ENCODE measurements at regions not wholly inside any gene's neighbourhood (a gene's known extent, or its start where the extent isn't known, plus 50 kb on each side); places are given as distances from the start of the nearest gene placed in this dataset.

DNA sequence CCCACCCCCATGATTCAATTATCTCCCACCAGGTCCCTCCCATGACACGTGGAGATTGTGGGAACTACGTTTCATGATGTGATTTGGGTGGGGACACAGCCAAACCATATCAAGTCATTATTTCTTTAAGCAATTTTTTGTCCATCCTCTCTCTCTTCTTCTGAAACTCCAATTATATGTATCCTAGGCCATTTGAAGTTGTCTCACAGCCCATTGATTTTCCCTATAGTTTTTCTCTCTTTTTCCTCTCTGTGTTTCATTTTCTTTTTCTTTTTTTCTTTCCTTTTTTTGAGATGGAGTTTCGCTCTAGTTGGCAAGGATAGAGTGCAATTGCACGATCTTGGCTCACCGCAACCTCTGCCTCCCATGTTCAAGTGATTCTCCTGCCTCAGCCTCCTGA, 101.9 kb upstream of the CXCL14 start:
- no peak overlapping the region for H3K27ac ChIP-seq
- no peak for TF ChIP-seq ZFX (IDR thresholded peaks at IDR 0.05)
- TF ChIP-seq, protein P1, sequence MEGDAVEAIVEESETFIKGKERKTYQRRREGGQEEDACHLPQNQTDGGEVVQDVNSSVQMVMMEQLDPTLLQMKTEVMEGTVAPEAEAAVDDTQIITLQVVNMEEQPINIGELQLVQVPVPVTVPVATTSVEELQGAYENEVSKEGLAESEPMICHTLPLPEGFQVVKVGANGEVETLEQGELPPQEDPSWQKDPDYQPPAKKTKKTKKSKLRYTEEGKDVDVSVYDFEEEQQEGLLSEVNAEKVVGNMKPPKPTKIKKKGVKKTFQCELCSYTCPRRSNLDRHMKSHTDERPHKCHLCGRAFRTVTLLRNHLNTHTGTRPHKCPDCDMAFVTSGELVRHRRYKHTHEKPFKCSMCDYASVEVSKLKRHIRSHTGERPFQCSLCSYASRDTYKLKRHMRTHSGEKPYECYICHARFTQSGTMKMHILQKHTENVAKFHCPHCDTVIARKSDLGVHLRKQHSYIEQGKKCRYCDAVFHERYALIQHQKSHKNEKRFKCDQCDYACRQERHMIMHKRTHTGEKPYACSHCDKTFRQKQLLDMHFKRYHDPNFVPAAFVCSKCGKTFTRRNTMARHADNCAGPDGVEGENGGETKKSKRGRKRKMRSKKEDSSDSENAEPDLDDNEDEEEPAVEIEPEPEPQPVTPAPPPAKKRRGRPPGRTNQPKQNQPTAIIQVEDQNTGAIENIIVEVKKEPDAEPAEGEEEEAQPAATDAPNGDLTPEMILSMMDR (conservative IDR thresholded peaks at IDR 0.05), result no peak

DNA sequence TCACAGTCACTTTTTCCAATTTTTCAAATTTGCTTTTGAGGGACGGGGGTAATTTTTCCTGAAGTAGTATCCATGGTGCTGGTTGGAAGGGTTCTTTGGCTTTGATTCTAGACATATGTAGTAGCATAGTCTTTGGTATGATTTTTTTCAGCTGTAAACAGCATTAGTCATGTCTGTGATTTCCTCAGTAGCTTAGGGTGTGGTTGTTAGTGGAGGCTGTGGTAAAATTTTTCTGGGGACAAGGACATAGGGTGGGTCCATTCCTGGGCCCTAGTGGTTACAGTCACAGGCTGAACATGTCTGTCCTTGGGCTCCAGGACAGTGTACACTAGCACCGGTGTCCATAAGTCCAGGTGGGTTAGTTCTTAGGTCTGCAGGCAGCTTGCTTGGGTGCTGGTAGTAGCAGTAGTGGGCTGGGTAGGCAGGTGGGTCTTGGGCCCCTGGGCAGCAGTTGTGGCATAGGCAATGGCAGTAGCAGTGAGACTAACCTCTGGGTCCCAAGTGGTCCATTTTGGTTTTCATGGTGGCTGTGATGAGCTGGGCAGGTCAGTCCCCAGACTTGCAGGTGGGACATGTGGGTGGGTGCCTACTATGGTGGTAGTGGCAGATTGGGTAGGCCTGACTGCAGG, 100.0 kb upstream of the CXCL14 start:
- no peak for TF ChIP-seq ZFX (IDR thresholded peaks at IDR 0.05)
- TF ChIP-seq, protein P1 (conservative IDR thresholded peaks at IDR 0.05), result no peak
- no peak overlapping the region for H3K27ac ChIP-seq

DNA sequence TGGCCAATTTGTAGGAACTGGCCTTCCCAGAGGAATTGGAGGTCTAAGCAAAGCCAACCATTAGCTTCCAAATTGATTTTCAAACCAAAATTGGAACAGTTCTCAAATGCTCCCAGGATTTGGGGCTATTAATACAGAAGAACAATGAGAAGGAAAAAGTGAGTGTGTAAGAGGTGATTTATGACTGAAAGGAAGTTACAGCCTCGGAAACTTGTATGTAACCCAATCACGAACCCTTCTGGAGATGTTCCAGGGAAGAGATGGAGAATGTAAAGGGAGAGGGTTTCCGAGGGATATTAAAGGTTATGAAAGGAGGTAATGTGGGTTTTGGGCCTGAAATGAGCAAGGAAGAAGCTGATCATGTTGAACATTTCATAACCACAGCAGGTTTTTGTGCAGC, 93.2 kb upstream of the CXCL14 start:
- H3K27ac ChIP-seq, result no peak overlapping the region
- TF ChIP-seq, protein P1 (conservative IDR thresholded peaks at IDR 0.05), result no peak
- TF ChIP-seq ZFX (IDR thresholded peaks at IDR 0.05), result no peak

DNA sequence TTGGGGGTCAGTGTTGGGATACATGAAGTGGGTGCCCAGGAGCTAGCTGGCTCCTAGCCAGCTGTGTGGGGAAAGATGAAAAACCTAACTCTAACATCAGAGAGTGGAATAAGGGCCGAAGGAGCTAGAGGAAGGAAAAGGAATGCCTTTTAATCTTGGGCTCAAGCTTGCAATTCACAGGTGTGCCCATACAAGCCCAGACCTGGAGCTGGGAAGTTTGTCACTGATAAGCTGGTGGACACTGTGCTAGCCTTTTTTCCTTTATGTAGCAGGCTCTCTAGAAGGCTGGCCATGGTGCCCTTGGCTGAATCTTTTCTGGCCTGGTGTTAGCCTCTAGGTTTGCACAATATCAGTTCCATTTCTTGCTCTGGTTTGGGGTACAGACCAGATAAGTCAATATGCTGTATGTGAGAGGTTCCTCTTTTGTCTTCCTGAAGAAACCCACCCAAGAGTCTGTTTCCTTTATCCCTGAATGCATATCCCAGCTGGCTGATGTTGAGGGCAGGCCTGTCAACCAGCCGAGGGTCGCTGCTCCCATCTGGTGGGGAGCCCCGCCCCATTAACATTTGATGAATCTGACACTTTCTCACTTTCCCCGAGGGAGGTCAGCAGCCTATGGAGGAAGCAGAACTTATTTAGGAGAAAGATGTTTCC, 92.4 kb upstream of the CXCL14 start:
- TF ChIP-seq, protein P1 (conservative IDR thresholded peaks at IDR 0.05), result no peak
- no peak for TF ChIP-seq ZFX (IDR thresholded peaks at IDR 0.05)
- H3K27ac ChIP-seq, result no peak overlapping the region

DNA sequence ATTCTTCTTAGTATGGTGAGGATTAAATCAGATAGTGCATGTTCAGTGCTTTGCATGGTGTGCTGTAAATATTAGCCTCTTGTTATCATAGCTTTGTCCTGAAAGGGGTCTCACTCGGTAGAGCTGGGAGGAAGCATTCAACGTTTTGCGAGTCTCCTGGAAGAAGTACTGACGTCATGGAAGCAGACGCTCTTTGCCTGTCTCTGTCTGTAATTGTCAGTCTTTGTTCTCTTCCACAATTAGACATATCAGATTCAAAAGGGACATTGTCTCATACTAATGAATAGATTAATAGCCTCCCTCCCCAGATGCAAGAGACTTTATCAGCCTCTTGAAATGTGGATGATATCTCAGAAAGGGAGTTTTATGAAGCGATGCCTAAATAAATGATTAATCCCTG, 91.8 kb upstream of the CXCL14 start:
- H3K27ac ChIP-seq, result no peak overlapping the region
- TF ChIP-seq ZFX (IDR thresholded peaks at IDR 0.05), result no peak
- TF ChIP-seq, protein P1 (conservative IDR thresholded peaks at IDR 0.05), result no peak

DNA sequence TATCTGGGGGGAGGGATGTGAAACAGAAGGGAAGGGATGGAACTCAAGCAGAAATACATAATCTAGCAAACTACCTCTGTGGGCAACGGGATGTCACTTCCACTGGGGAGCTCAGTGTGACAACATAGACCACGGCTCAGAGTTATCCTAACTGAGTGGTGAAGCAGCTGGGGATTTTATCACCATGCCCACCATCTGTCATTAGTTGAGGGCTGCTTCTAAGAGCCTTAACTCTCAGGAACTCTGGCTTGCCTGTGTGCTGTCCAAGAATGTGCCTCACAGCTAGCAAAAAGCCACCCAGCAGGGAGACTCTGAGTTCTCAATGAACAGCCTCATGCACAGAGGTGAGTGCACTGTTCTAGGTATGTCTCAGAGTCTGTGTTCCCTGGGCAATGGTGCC, 90.6 kb upstream of the CXCL14 start:
- H3K27ac ChIP-seq, result no peak overlapping the region
- TF ChIP-seq, protein P1 (conservative IDR thresholded peaks at IDR 0.05), result no peak
- TF ChIP-seq ZFX (IDR thresholded peaks at IDR 0.05), result no peak

DNA sequence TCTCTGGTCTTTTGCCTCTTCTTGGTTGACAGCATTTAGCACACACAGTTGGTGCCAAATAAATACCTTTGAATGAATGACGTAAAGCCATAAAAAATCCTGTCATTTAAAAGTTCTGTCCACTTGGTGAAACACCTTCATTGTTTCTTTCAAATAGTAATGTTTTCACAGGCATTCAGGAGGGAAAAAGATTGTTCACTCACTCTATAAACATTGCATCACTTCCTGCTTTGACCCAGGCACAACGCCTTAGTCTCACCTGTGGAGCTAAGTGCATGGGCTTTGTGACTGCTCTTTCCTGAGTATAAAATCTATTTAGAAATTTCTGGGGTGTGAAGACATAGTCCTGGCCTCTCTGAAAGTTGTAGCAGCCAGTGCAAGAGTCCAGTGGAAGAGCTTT, 88.9 kb upstream of the CXCL14 start:
- TF ChIP-seq, protein P1 (conservative IDR thresholded peaks at IDR 0.05), result no peak
- TF ChIP-seq ZFX (IDR thresholded peaks at IDR 0.05), result no peak
- H3K27ac ChIP-seq, result no peak overlapping the region
